ENCODE measurements at regions not wholly inside any gene's neighbourhood (a gene's known extent, or its start where the extent isn't known, plus 50 kb on each side); places are given as distances from the start of the nearest gene placed in this dataset.

- DNase-seq (ENCODE audit: low read depth): no peak
These were observed 61.4 kb upstream of the ELK3 start for GRCh38 chr12:96132819-96133218.

DNA sequence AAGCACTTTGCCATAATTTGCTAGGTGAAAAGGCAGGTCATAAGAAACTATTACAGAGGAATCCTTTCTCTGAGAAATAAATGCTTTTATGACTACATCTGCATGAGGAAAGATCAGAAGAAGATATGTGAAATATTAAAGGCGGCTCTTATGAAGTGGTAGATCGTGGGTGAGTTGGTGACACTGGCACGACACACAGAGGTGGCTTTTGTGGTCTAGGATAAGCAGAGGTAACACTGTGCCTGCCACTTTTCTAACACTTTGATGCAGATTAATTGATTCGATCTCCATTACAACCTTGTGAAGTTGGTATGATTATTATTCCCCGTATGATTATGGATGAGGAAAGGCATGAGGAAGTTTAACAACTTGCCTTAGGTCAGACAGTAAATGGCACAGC is 60.0 kb upstream of the ELK3 start:
- DNase-seq (ENCODE audit: low read depth): no peak

- peak; percentile 51 for DNase-seq (ENCODE audit: low read depth)
These were observed 58.0 kb upstream of the ELK3 start for GRCh38 chr12:96136161-96136560.

GRCh38 chr12:96136725-96137378 is 57.3 kb upstream of the ELK3 start:
- no peak for DNase-seq (ENCODE audit: low read depth)

DNA sequence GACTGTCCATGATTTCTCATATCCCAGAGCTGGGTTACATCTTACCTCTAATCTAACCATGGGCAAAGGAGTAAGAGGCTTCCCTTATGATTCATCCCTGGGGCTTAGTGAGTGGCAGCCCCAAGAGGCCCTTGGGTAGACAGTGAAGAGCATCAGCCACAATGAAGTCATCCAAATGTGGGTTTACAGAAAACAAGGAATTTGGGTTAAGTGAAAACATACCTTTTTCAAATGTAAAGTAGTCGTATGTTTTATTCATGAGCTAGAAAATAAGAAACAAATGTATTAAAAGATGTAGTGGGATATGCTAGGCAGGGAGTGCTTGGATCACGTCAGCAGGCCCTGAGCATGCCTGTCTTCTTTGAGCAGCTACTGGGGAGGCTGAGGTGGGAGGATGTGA is 54.0 kb upstream of the ELK3 start:
- peak; percentile 54 for DNase-seq (ENCODE audit: low read depth)

DNA sequence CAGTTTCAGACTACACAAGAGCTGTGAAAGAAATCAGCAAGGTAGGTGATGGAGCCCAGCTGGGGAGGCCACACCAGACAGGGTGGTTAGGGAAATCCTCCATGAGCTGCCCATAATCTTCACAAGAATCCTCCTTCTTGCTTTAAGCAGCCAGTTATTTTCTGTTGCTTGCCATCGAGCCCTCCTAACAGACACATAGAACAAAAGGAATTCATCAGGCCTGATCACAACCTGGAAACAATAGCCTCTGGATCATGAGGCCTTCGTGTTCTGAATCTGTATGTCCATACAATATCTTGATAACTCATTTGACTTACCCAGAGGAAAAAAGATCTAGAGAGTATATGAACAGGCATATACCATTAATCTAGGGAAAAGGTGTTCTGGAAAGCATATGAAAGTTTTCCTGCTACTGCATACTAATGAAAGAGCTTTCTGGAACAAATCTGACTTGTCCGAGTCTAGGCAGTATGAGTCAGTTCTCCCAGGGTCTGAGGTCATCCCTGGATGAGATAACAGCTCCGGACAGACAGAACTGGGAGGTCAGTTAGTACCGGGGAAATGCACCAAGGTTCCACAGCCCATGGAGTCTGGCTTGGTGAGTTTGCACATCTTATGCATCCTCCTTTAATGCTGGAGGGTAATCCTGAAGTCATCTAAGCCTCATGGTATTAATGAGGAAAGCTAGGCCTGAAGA is 52.8 kb upstream of the ELK3 start:
- peak; percentile 30 for DNase-seq (ENCODE audit: low read depth)

DNA sequence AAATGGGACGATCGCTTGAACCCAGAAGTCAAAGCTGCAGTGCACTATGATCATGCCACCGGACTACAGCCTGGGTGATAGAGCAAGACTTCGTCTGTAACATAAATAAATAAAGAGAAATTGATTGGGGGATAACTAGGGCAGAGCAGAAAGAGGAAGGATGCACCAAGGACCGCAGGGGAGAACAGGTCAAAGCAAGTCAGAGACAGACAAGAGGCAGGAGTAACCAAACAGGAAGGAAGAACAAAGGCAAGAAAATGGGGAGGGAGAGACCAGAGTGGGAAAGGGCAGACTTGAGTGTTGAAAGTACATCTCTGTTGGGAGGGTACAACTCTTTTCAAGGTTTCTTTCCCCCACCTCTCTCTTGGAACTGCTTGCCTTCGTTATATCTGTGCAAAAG is 50.8 kb upstream of the ELK3 start:
- DNase-seq (ENCODE audit: low read depth): no peak

- no peak for DNase-seq (ENCODE audit: low read depth)
These were observed 50.2 kb upstream of the ELK3 start for GRCh38 chr12:96143827-96144565.

All from myocyte (in vitro differentiated cells).